ENCODE measurements at regions not wholly inside any gene's neighbourhood (a gene's known extent, or its start where the extent isn't known, plus 50 kb on each side); places are given as distances from the start of the nearest gene placed in this dataset.
A peak's percentile ranks its signal among the peaks of the same experiment; 100 is the strongest.

DNA sequence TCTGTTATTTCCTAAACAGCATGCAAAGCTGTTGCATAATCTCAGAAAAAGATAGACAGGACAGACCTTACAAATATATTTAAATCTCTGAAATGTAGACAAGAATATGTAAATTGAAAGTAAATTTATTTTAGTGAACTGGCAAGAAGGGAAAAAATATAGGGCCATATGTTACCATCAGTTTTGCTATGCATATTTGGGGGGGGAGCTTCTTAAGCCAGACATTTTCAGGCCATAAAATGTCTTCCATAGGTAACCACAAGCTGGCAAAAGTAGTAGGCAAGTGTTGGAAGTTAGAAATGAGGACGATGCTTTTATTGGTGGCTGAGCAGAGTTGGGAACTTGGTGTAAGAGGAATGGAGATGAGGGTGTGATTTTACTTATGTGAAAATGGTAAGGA lies 272.0 kb upstream of the CXXC4 start:
- DNase-seq = no peak
- WGBS, 5 donors = 74 to 93% (median 85%) methylated on average over 1 of the region's 1 CpG
- Histone ChIP-seq H3K36me3 (no peaks in the 10 kb centered on the region), H3K27me3 (no peaks in the 10 kb centered on the region), H3K9me3 (no peaks in the 10 kb centered on the region), H3K4me1 (peaks cover 0 to 3% (median 0%) of the 10 kb centered on the region in 4 donors), H3K4me3 (no peak overlapping the region), H3K27ac (no peak overlapping the region)
- TF ChIP-seq, protein P1, sequence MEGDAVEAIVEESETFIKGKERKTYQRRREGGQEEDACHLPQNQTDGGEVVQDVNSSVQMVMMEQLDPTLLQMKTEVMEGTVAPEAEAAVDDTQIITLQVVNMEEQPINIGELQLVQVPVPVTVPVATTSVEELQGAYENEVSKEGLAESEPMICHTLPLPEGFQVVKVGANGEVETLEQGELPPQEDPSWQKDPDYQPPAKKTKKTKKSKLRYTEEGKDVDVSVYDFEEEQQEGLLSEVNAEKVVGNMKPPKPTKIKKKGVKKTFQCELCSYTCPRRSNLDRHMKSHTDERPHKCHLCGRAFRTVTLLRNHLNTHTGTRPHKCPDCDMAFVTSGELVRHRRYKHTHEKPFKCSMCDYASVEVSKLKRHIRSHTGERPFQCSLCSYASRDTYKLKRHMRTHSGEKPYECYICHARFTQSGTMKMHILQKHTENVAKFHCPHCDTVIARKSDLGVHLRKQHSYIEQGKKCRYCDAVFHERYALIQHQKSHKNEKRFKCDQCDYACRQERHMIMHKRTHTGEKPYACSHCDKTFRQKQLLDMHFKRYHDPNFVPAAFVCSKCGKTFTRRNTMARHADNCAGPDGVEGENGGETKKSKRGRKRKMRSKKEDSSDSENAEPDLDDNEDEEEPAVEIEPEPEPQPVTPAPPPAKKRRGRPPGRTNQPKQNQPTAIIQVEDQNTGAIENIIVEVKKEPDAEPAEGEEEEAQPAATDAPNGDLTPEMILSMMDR (IDR thresholded peaks at IDR 0.05) = no peak
- TF ChIP-seq POLR2A (IDR thresholded peaks at IDR 0.05) (no peak), POLR2AphosphoS5 (IDR thresholded peaks at IDR 0.05) (no peak), EP300 (IDR thresholded peaks at IDR 0.05) (no peak)
- intact Hi-C loops (cut with DNase I; ENCODE audit: low total_unique reads) = no loop called here

GRCh38 chr4:104772849-104773248 lies 278.2 kb upstream of the CXXC4 start:
- TF ChIP-seq POLR2AphosphoS5 (IDR thresholded peaks at IDR 0.05) (no peak), POLR2A (IDR thresholded peaks at IDR 0.05) (no peak), EP300 (IDR thresholded peaks at IDR 0.05) (no peak)
- TF ChIP-seq, protein P1 (IDR thresholded peaks at IDR 0.05) = no peak
- no peak overlapping the region for H3K4me3 ChIP-seq
- 45 to 48% (median 46%) methylated on average over 1 of the region's 1 CpG for WGBS, 5 donors
- no peak overlapping the region for H3K27ac ChIP-seq
- intact Hi-C loops (cut with DNase I; ENCODE audit: low total_unique reads) = no loop called here
- no peaks in the 10 kb centered on the region for H3K27me3 ChIP-seq
- no peak for DNase-seq
- H3K36me3 ChIP-seq = no peaks in the 10 kb centered on the region
- H3K9me3 ChIP-seq = no peaks in the 10 kb centered on the region
- H3K4me1 ChIP-seq = peaks cover 0 to 3% (median 0%) of the 10 kb centered on the region in 4 donors

DNA sequence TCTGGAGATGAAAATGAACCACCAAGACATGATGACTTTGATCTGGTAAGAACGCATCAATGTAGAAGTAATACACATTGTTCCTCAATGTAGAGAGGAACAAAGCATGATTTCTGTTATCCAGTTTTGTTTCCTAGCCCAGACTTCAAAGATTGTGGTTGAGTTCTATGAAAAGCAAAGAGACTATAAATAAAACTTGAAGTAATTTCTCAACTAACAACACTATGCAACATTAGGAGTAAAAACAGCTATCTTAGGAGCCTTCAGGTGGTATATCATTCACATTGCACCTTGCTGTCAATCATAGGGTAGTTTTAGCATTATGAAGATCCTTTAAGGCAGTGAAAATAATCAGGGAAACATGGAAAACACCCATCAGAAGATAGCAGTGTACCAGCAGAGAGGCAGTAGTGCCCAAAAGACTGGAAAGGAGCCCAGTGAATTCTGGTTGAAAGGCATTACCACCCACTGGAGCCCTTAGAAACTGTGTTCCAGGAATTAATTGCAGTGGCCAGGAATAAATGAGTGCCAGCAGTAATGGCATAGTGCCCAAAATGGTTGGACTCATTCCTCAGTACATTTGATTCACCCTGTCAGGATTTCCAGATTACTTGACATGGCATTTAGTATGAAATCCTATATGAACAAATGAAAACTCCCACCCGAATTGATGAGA lies 300.7 kb upstream of the CXXC4 start:
- no peaks in the 10 kb centered on the region for H3K4me1 ChIP-seq
- no peak for TF ChIP-seq POLR2A (IDR thresholded peaks at IDR 0.05)
- intact Hi-C loops (cut with DNase I; ENCODE audit: low total_unique reads) = no loop called here
- no peak overlapping the region for H3K4me3 ChIP-seq
- H3K9me3 ChIP-seq = no peaks in the 10 kb centered on the region
- DNase-seq = no peak
- H3K36me3 ChIP-seq = no peaks in the 10 kb centered on the region
- H3K27ac ChIP-seq = no peak overlapping the region
- H3K27me3 ChIP-seq = no peaks in the 10 kb centered on the region
- WGBS, 5 donors = 44 to 69% (median 54%) methylated on average over 2 of the region's 2 CpGs

DNA sequence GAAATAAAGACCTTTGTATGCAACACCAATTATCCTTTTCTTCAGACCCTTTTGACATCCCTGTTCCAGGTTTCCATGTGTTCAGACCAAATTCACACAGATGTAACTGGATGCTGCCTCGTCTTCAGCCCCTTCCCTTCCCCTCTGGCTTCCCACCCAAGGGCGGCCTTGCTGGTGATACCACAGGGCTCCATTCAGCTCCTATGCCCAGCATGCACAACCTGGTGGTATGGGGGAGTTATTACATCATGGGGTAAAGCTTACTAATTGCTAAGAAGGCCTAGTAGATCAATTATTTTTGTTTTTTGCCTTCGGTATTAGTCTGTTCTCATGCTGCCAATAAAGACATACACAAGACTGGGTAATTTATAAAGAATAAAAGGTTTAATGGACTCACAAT lies 317.0 kb upstream of the CXXC4 start:
- TF ChIP-seq POLR2AphosphoS5 (IDR thresholded peaks at IDR 0.05) = no peak
- TF ChIP-seq, protein P1 (IDR thresholded peaks at IDR 0.05) = no peak

GRCh38 chr4:104815665-104816064 lies 321.0 kb upstream of the CXXC4 start:
- Histone ChIP-seq H3K9me3 (no peaks in the 10 kb centered on the region), H3K4me1 (no peaks in the 10 kb centered on the region), H3K36me3 (no peaks in the 10 kb centered on the region), H3K27me3 (no peaks in the 10 kb centered on the region), H3K27ac (no peak overlapping the region), H3K4me3 (no peak overlapping the region)
- no peak for TF ChIP-seq POLR2AphosphoS5 (IDR thresholded peaks at IDR 0.05)
- TF ChIP-seq EP300 (IDR thresholded peaks at IDR 0.05) = no peak
- TF ChIP-seq POLR2A (IDR thresholded peaks at IDR 0.05) = no peak
- TF ChIP-seq, protein P1 (IDR thresholded peaks at IDR 0.05) = no peak
- intact Hi-C loops (cut with DNase I; ENCODE audit: low total_unique reads) = no loop called here
- peak in 1 of 2 donors; percentile 60 for DNase-seq
- WGBS, 5 donors = 29 to 52% (median 35%) methylated on average over 1 of the region's 1 CpG

More for the DNA sequence above, 317.0 kb upstream of the CXXC4 start:
- Histone ChIP-seq H3K36me3 (no peaks in the 10 kb centered on the region), H3K27ac (no peak overlapping the region), H3K4me1 (no peaks in the 10 kb centered on the region), H3K9me3 (no peaks in the 10 kb centered on the region), H3K4me3 (no peak overlapping the region), H3K27me3 (no peaks in the 10 kb centered on the region)
- WGBS, 5 donors = 83 to 88% (median 84%) methylated on average over 3 of the region's 3 CpGs
- intact Hi-C loops (cut with DNase I; ENCODE audit: low total_unique reads) = no loop called here
- DNase-seq = no peak
